22Rv1 (cell line): ENCODE measurements at regions not wholly inside any gene's neighbourhood (a gene's known extent, or its start where the extent isn't known, plus 50 kb on each side); places are given as distances from the start of the nearest gene placed in this dataset.

Experiments used
- CTCF ChIP-seq: fragments of 450-650 bp; IDR thresholded peaks from 2 replicates; pipeline ENCODE4 v1.5.1; 2017; ENCODE audit warnings: mild to moderate bottlenecking
- ZFX ChIP-seq: fragments of 450-650 bp; IDR thresholded peaks from 2 replicates; pipeline ENCODE4 v1.6.1; 2017; ENCODE audit warnings: antibody characterized with exemption, borderline replicate concordance

GRCh38 chr1:29854700-29855276 is 618.5 kb downstream of the PTPRU start:
- no peak for TF ChIP-seq CTCF
- no peak for TF ChIP-seq ZFX
